ENCODE measurements at regions not wholly inside any gene's neighbourhood (a gene's known extent, or its start where the extent isn't known, plus 50 kb on each side); places are given as distances from the start of the nearest gene placed in this dataset.
"Not testable (repeated sequence)": the region's sequence is repeated elsewhere in the genome, so short reads cannot be mapped to it uniquely, and the experiment has no call there.

DNA sequence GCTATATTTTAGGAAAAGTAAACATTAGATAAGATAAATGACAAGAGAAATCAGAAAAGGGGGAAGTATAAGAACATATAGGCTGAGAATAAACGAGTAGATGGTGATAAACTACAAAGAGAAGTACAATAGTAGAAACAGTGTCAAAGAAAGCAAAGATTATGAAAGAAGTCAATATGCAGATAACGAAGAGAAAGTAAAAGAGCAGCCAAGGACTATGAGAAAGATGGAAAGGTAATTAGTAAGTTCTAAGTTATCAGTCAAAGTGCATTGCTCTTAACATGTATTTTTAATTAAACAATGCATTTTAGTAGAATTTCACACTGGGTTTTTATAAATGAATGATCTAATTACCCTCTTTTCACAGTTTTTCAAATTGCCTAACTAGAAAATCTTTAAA is 1801.3 kb upstream of the PCDH10 start:
- DNase-seq (ENCODE audit: low spot score), result no peak
- TF ChIP-seq CTCF (IDR thresholded peaks at IDR 0.05), result no peak
- no peak for ATAC-seq (ENCODE audit: low FRiP score)

DNA sequence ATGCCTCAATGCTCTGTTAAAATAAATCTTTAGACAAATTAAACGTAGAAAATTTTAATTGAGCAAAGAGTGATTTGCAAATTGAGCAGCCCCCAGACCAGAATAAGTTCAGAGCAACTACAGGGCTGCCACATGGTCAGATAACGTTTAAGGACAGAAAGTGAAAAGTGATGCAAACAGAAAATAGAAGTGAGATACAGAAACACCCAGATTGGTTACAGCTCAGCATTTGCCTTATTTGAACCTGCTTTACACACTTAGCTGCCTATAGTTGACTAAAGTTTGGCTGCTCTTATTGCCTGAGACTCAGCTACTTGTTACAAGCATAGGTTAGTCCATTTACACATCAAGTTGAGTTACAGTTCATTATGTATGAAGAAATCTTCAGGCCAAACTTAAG is 1800.8 kb upstream of the PCDH10 start:
- no peak for DNase-seq (ENCODE audit: low spot score)
- no peak for TF ChIP-seq CTCF (IDR thresholded peaks at IDR 0.05)
- no peak for ATAC-seq (ENCODE audit: low FRiP score)

GRCh38 chr4:131352371-131352770 is 1796.7 kb upstream of the PCDH10 start:
- not testable (repeated sequence) for ATAC-seq (ENCODE audit: low FRiP score); DNase-seq (ENCODE audit: low spot score)

DNA sequence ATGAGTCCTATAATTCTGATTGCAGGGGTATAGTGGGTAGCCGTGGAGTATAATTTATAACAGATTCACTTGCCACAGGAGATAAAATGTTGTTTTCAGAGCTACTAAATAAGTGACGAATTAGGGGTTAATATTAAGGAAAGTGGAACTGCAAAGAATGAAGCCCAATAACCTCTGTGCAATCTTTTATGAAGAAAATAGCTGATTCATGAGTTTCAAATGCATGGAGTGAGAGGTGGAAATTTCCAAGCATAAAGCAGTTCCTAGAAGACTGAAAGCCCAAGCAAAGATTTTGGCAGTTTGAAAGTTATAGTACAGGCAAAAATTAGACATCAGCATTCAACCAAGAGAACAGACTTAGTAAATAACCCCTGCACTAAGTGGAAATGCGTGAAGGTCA is 1782.4 kb upstream of the PCDH10 start:
- TF ChIP-seq CTCF (IDR thresholded peaks at IDR 0.05), result no peak
- DNase-seq (ENCODE audit: low spot score) (no peak), ATAC-seq (ENCODE audit: low FRiP score) (no peak)

DNA sequence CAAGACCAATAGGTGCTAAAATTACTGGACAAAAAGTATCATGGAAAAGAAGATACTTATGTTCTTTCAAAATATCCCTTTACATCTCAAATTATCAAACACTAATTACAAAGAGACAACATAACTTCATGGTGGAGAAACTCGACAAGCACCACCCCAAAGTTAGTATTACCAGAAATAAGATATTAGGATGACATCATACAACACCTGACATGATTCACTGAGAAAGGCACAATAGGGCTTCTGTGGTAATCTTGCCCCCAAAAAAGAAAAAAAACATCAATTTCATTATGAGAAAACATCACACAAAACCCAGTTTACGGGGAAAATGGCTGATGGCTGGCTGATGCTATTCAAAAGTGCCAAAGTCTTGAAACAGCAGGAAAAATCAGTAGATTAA is 1781.7 kb upstream of the PCDH10 start:
- no peak for ATAC-seq (ENCODE audit: low FRiP score)
- no peak for TF ChIP-seq CTCF (IDR thresholded peaks at IDR 0.05)
- no peak for DNase-seq (ENCODE audit: low spot score)

- no peak for ATAC-seq (ENCODE audit: low FRiP score)
- no peak for DNase-seq (ENCODE audit: low spot score)
Measured at GRCh38 chr4:131370846-131371245, 1778.2 kb upstream of the PCDH10 start.

GRCh38 chr4:131381055-131381454 is 1768.0 kb upstream of the PCDH10 start:
- ATAC-seq (ENCODE audit: low FRiP score) (no peak), DNase-seq (ENCODE audit: low spot score) (no peak)
- no peak for TF ChIP-seq CTCF (IDR thresholded peaks at IDR 0.05)

More at GRCh38 chr4:131370846-131371245, 1778.2 kb upstream of the PCDH10 start:
- no peak for TF ChIP-seq CTCF (IDR thresholded peaks at IDR 0.05)

GRCh38 chr4:131382839-131383238 is 1766.3 kb upstream of the PCDH10 start:
- DNase-seq (ENCODE audit: low spot score), result no peak
- no peak for ATAC-seq (ENCODE audit: low FRiP score)
- TF ChIP-seq CTCF (IDR thresholded peaks at IDR 0.05), result no peak

Data from omental fat pad (tissue), 3 donors.